OCI-LY1 (cell line): ENCODE measurements at regions not wholly inside any gene's neighbourhood (a gene's known extent, or its start where the extent isn't known, plus 50 kb on each side); places are given as distances from the start of the nearest gene placed in this dataset.

ENCODE experiments used
- H2AFZ ChIP-seq: fragments of 200-600 bp; sonication (generic), shearing (Covaris generic); 2 replicates; pipeline ENCODE4 v1.6.0; 2014; ENCODE audit warnings: antibody characterized with exemption, mild to moderate bottlenecking, low read length
- H3F3A ChIP-seq: fragments of 200-600 bp; sonication (generic), shearing (Covaris generic); 2 replicates; pipeline ENCODE4 v1.6.0; 2014; ENCODE audit warnings: mild to moderate bottlenecking, antibody characterized with exemption, low read length, moderate library complexity; ENCODE audit not compliant: insufficient read depth
- H3K27ac ChIP-seq: fragments of 200-600 bp; sonication (generic); 2 replicates; pipeline ENCODE4 v1.5.1; 2014; ENCODE audit warnings: low read length, mixed run types, mild to moderate bottlenecking, low read depth; ENCODE audit not compliant: poor library complexity, severe bottlenecking
- H3K27me3 ChIP-seq: fragments of 200-600 bp; sonication (generic); 2 replicates; pipeline ENCODE4 v1.6.0; 2014; ENCODE audit warnings: antibody characterized with exemption, mild to moderate bottlenecking, low read length, moderate library complexity; ENCODE audit not compliant: insufficient read depth
- H3K36me3 ChIP-seq: fragments of 200-600 bp; sonication (generic); 2 replicates; pipeline ENCODE4 v1.6.1; 2014; ENCODE audit warnings: mild to moderate bottlenecking, antibody characterized with exemption, low read length, moderate library complexity, mixed read lengths; ENCODE audit not compliant: insufficient read depth
- H3K4me1 ChIP-seq: fragments of 200-600 bp; sonication (generic); 2 replicates; pipeline ENCODE4 v1.5.1; 2014; ENCODE audit warnings: mild to moderate bottlenecking, low read length, moderate library complexity; ENCODE audit not compliant: insufficient read depth, severe bottlenecking
- H3K4me2 ChIP-seq: fragments of 200-600 bp; sonication (generic), shearing (Covaris generic); 2 replicates; pipeline ENCODE4 v1.6.1; 2014; ENCODE audit warnings: low read length
- H3K4me3 ChIP-seq: fragments of 200-600 bp; sonication (generic); 2 replicates; pipeline ENCODE4 v1.5.1; 2014; ENCODE audit warnings: low read length, low read depth, mild to moderate bottlenecking, mixed read lengths; ENCODE audit not compliant: poor library complexity, severe bottlenecking
- H3K79me2 ChIP-seq: fragments of 200-600 bp; shearing (Covaris generic); 2 replicates; pipeline ENCODE4 v1.6.1; 2016; ENCODE audit warnings: mixed run types, low read length, mixed read lengths; ENCODE audit not compliant: insufficient read depth
- H3K9ac ChIP-seq: fragments of 200-600 bp; sonication (generic), shearing (Covaris generic); 2 replicates; pipeline ENCODE4 v1.6.1; 2014; ENCODE audit warnings: mild to moderate bottlenecking, low read length, mixed read lengths
- H3K9me2 ChIP-seq: fragments of 200-600 bp; sonication (generic), shearing (Covaris generic); 2 replicates; pipeline ENCODE4 v1.6.1; 2014; ENCODE audit warnings: low read depth, mild to moderate bottlenecking, low read length, mixed read lengths
- H3K9me3 ChIP-seq: fragments of 200-600 bp; shearing (Covaris generic); 2 replicates; pipeline ENCODE4 v1.6.1; 2014; ENCODE audit warnings: low read length, mixed read lengths
- H4K20me1 ChIP-seq: fragments of 200-600 bp; sonication (generic), shearing (Covaris generic); 2 replicates; pipeline ENCODE4 v1.6.0; 2016; ENCODE audit warnings: mild to moderate bottlenecking, low read length; ENCODE audit not compliant: insufficient read depth
- EZH2 ChIP-seq: fragments of 200-600 bp; sonication (generic), shearing (Covaris generic); IDR thresholded peaks from 2 replicates; pipeline ENCODE4 v1.8.0; 2017; ENCODE audit warnings: borderline replicate concordance, mixed run types, mild to moderate bottlenecking, antibody characterized with exemption, low read length, moderate library complexity, mixed read lengths
- TF ChIP-seq, protein P1 (sequence below): fragments of 200-600 bp; sonication (generic), shearing (Covaris generic); IDR thresholded peaks from 2 replicates; pipeline ENCODE4 v1.5.1; 2017; ENCODE audit warnings: mild to moderate bottlenecking, antibody characterized with exemption, low read length, moderate library complexity, mixed read lengths

DNA sequence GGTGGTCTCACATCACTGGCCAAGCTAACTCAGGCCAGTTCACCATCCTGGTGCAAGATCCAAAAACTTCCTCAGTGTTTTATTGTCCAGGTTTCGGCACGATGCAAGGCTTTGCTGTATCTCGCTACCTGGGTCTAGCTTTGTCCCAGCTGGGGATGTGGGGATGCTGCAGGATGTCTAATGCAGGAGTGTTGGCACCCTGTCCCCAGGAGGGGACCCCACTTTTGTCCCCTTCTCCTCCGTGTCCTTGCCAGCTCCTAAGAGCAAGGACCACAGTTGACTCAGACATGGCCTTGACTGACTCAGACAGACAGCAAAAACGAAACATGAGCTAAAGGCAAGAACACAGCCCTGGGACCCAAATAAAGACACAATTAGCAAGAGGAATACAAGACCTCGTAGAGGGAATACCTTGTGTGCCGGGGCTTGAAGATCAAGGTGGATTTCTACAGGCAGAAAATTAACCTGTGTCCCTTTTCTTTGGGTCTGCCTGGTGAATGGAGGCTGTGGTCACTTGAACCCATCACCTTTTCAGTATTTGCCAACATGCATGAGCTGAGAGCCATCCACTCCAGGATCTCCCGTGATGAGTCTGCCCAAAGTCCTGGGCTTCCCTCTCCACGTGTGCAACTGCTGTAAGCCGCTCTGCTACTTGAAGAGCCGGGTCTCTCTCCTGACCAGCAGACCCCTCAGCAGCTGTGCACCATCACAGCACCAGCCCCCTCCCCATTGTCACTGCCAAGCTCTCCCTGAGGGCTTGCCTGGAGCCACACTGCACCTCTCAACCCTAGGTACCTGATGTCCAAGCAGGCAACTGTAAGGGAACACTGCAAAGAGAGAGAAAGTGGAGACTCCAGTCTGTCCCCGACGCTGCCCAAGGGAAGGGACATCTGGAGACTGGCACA lies 149.5 kb upstream of the ZNF507 start:
- TF ChIP-seq, protein P1, sequence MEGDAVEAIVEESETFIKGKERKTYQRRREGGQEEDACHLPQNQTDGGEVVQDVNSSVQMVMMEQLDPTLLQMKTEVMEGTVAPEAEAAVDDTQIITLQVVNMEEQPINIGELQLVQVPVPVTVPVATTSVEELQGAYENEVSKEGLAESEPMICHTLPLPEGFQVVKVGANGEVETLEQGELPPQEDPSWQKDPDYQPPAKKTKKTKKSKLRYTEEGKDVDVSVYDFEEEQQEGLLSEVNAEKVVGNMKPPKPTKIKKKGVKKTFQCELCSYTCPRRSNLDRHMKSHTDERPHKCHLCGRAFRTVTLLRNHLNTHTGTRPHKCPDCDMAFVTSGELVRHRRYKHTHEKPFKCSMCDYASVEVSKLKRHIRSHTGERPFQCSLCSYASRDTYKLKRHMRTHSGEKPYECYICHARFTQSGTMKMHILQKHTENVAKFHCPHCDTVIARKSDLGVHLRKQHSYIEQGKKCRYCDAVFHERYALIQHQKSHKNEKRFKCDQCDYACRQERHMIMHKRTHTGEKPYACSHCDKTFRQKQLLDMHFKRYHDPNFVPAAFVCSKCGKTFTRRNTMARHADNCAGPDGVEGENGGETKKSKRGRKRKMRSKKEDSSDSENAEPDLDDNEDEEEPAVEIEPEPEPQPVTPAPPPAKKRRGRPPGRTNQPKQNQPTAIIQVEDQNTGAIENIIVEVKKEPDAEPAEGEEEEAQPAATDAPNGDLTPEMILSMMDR, result no peak
- TF ChIP-seq EZH2, result no peak
- H3K4me2 ChIP-seq, result no peak overlapping the region
- H3K4me1 ChIP-seq, result no peaks in the 10 kb centered on the region
- no peaks in the 10 kb centered on the region for H3K36me3 ChIP-seq
- no peak overlapping the region for H3K4me3 ChIP-seq
- H3K27ac ChIP-seq, result no peak overlapping the region
- no peaks in the 10 kb centered on the region for H3K79me2 ChIP-seq
- no peaks in the 10 kb centered on the region for H3K9me3 ChIP-seq
- no peaks in the 10 kb centered on the region for H4K20me1 ChIP-seq
- H3K9ac ChIP-seq, result no peak overlapping the region
- H3K27me3 ChIP-seq, result no peaks in the 10 kb centered on the region
- H3K9me2 ChIP-seq, result no peaks in the 10 kb centered on the region
- H2AFZ ChIP-seq, result no peak overlapping the region
- H3F3A ChIP-seq, result no peaks in the 10 kb centered on the region

DNA sequence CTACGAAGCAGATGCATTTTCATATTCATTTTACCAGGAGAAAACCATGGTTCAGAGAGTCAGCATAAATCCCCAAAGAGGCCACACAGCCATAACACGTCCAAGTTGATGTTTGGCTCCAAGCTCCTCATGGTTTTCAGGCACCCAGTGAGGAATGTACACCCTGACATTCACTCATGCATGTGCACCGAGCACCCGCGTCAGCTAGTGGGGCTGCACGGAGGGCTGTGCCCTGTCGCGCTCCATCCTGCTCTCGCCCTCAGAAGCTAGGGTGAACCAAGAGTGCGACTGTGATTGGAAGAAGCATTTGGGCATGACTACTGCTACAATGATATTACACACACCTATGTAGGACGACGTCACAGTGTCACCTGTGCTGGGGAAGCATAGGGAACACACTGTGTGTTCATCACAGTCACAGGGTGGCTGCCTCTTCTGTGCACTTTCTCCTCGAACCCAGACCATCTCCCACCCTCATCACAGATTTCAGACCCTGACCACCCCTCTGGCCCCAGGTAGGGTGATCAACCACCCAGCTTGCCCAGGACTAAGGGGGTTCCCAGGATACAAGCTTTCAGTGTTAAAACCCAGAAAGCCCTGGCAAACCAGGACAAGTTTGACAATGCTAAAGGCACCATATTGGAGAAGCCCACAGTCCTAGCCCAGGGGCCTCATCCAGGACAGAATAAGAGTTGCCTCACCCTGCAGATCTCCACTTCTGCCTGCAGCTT lies 148.6 kb upstream of the ZNF507 start:
- no peaks in the 10 kb centered on the region for H3K36me3 ChIP-seq
- no peaks in the 10 kb centered on the region for H3K27me3 ChIP-seq
- no peak overlapping the region for H3K4me2 ChIP-seq
- TF ChIP-seq, protein P1, result no peak
- TF ChIP-seq EZH2, result no peak
- no peak overlapping the region for H2AFZ ChIP-seq
- no peaks in the 10 kb centered on the region for H4K20me1 ChIP-seq
- H3K79me2 ChIP-seq, result no peaks in the 10 kb centered on the region
- H3K27ac ChIP-seq, result no peak overlapping the region
- no peaks in the 10 kb centered on the region for H3F3A ChIP-seq
- no peaks in the 10 kb centered on the region for H3K9me2 ChIP-seq
- H3K4me1 ChIP-seq, result no peaks in the 10 kb centered on the region
- H3K9me3 ChIP-seq, result no peaks in the 10 kb centered on the region
- no peak overlapping the region for H3K9ac ChIP-seq
- no peak overlapping the region for H3K4me3 ChIP-seq

DNA sequence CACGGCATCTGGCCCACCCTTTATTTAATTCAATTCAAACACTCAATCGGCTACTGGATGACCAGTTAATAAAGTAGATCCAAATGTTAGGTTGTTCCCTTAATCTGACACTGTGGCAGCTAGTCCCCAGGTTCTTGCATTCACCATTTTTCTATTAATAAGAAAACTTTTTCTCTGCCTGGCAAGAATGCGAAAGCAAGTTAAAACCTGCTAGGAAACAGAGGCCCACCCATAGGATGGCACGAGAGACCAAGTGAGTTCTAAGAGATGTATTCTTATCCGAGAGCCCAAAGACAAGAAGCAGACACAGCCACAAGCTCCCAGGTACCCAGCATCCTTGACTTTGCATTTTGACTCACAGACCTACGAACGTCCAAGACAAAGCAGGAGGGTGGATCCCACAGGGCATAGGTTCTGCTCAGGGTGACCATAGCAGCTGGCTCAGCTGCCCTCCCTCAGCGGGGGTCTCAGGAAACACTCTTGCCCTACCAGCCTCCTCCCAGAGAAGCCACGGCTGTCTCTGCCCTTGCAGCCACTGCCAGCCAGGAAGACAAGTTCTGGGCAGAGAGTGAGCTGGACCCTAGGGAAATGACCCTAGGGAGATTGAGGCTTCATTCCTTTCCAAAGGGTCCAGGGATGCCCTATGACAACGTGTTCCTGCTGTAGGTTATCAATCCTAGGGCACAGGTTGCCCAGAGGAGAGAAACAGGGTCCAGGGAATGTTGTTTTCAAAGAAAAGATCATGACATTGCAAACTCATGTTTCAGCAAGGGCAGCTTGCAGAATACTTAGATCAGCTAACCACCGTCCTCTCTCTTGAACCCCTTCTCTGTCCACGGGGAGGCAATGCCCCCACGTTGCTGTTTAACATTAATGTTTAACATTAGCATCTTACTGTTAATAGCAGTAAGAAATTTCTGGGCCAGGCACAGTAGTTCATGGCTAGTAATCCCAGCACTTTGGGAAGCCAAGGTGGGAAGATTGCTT lies 147.2 kb upstream of the ZNF507 start:
- H3K9me2 ChIP-seq, result no peaks in the 10 kb centered on the region
- TF ChIP-seq EZH2, result no peak
- TF ChIP-seq, protein P1, result no peak
- no peaks in the 10 kb centered on the region for H3K79me2 ChIP-seq
- no peaks in the 10 kb centered on the region for H3K4me1 ChIP-seq
- no peak overlapping the region for H3K27ac ChIP-seq
- no peak overlapping the region for H3K9ac ChIP-seq
- no peaks in the 10 kb centered on the region for H3K36me3 ChIP-seq
- no peaks in the 10 kb centered on the region for H3F3A ChIP-seq
- no peak overlapping the region for H3K4me3 ChIP-seq
- no peak overlapping the region for H2AFZ ChIP-seq
- no peaks in the 10 kb centered on the region for H3K9me3 ChIP-seq
- no peaks in the 10 kb centered on the region for H4K20me1 ChIP-seq
- H3K4me2 ChIP-seq, result no peak overlapping the region
- no peaks in the 10 kb centered on the region for H3K27me3 ChIP-seq
